Inflammatory macrophage (primary cell): ENCODE measurements at regions not wholly inside any gene's neighbourhood (a gene's known extent, or its start where the extent isn't known, plus 50 kb on each side); places are given as distances from the start of the nearest gene placed in this dataset.

Experiments
- DNase-seq, 2 donors: peaks; one replicate each; pipeline ENCODE4 v3.0.0-alpha.2; 2020 to 2022

DNA sequence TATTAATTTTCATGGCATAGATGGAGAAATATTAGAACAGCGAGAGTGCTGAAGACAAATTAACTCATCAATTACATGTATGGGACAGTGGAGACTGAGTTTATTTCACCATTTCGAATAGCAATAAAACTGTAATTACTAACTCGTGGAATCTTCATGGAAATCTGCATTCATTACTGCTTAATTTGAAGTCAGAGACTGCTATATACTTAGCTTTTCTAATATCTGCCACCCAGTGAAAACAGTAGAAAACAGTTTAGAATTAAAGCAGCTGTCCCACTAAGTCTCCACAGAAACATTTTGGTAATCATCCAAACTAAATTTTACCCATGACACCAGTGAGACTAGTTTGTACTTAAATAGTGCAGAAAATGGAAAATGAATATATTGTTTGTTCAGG, 56.8 kb downstream of the IZUMO3 start:
- no peak for DNase-seq

DNA sequence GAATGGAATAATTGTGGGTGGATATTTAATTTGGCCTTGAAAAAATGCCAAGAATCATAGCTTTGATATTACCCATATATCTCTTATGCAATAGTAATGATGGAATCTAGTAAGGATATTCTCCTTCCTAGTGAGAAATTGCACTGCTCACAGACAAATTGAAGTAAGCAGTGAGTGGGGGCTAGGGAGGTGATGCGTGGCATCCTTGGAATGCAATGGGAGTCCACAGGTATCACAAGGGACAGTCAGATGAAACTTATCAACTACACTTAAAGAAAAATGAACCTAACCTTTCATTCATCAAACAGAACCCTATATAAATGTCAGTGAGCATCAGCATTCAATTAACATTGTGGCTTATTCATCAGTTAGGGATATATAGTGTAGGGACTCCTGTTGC, 57.8 kb downstream of the IZUMO3 start:
- DNase-seq: no peak

DNA sequence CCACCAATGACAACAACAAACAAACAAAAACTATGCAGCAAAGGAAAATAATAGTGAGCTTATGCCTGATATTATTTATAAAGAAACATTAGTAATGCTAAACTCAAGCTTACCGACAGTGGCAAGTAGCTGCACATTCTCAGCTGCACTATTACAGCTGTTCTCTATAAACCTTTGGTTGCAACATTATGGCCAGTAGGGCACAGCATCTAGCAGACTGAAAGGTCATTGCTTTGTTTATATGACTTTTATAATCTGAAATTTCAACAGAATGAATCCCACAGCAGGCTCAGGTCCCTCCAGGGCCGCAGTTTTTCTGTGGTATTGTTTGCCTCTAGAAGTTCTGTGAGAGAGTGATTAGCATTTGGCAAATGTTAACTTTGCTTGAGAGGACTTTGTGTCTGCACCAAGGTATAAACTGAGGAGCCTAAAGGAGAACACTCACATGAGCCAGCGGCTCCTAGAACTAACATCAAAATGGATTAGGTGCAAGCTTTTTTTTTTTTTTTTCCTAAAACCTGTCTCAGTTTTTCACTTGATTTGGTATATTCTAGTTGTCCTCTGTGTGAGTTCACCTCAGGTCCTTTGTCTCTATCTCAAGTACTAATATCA, 58.3 kb downstream of the IZUMO3 start:
- no peak for DNase-seq

DNA sequence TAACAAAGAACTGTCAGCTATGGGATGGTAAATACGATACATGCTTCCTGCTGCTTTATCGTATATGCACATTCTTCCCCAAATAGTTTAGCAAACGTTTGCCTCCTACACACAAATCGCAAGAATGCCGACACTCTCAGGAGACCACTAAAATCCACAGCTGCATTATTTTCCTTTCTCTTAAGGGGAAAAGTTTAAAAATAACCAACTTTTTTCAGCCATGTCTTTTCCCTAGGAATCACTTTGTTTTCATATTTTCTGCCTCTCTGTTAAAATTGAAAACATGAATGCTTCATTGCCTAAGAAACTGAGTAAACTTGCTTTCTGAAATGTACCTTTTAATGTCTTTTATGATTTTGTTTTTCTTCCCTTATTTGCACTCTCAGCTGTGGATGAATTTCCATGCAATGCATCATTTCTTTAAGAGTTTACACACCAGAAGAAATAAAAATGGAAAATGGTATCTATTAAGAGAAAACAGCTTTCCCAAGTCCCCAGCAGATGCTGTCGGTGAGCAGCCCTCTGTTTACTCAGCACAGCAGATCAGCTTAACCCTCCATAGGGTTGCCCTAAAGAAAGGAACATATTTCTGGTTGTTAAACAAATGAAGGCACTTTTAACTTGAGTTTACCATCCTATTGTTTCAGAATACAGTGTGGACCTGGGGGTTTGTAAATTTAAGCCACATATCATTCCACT, 66.2 kb downstream of the IZUMO3 start:
- DNase-seq: no peak

DNA sequence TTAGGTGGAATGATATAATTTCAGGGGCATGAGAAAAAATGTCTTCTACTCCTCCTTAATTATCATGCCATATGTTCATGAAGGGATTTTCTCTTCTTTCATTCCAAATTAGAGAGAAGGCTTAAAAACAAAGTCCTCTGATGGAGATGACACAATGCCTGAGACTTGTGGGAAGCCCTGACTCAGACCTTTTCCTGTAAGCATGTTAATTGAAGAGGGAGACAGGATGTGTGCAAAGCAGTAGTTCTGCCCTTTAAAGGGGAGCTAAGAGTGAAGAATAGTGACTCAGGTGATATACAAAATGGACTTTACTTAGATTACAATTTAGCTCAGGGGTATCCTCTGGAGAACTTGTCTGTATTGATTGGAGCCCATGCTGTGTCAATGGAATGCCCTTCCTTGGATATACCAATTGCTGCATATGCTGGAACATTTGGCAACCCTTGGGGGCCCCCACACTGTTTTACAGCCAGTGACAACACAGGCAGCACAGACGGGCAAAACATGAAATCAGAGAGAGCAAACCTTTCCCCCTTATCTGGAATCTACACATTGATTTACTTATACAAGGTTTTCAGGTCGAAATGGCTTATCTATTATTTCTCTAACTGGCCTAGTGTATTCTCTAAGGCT, 81.3 kb downstream of the IZUMO3 start:
- DNase-seq: no peak

DNA sequence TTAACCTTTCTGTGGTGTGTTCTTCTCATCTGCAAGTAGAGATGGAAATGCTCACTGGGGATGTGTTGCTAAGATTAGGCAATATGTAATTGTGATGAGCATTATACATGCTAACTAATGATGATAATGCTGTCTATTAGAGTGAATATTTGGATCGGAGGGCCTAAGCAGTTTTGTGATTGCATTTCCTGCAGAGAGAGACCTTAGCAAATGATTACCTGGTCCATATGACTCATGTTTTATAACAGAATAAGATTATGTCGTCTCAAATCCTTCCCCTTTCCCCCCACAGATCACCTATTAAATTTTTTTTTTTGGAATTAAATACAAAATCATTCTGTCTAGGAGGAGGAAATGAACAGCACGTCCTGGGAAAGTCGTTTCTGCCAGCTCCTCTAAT, 82.7 kb downstream of the IZUMO3 start:
- no peak for DNase-seq

DNA sequence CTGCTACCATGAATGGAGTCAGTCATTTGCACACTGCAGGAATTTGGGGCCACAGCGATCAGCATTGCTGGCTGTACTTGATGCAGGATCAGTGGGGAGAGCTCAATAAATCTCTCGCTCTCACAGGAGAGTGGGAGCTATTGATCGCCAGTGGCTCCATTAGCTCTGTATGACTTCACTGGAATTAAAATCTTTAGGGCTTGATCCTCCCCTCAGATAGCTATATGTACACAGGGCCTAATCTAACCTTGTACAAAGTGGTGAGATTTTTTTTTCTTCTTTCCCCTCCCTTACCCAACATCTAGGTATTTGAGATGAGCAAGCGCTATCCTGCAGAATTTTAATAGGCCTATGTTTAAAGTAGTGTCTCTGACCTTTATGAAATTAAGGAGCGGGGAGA, 84.9 kb downstream of the IZUMO3 start:
- no peak for DNase-seq

DNA sequence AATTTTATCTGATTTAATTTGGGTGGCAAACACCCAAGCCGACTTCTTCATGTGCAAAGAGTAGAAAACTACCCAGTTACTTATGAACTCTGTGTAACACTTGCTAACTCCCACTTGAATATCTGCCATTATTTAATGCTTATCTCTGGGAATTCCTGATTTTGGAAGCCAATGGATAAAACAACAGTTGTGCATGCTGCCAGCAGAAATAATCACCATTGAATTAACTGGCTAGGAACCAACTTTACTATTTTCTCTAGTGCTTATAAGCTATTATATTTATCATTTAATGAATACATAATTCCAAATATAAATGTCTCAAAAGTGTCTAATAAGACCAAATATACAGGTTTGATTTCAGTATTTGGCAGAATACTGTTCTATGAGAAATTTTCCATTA, 85.7 kb downstream of the IZUMO3 start:
- no peak for DNase-seq

DNA sequence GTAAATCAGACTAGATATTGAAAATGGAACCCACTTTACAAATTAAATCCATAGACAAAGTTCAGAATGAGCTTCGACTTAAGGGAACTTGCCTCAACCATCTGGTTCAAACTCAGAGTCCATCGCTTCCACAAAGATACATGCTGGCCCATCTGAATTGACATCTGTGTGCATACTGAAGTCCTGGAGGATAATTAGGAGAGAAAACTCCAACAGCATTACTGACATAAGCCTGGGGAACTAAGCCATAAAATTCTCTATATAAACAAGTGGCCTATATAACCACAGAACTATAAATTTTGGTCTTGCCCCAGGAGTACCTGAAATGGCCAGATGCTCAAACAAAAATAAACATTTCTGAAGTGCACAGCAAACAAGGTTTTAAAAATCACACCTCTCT, 94.4 kb downstream of the IZUMO3 start:
- DNase-seq: no peak

DNA sequence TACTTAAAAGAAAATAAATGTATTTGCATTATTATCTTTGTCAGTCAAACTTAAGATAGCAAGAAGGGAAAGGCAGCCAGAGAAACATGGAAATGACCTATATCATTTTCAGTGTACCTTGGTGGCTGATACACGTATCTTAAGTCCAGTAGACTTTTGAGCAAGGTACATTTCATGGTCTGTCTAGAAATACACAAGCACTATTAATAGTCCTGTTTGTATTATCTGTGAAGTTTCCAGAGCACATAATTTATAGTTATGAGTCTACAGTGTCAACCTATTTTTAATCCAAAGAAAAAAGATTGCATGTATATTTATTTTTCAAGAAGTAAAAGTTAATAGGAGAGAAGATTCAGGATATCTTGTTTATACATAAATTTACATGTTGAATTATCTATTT, 95.7 kb downstream of the IZUMO3 start:
- no peak for DNase-seq

DNA sequence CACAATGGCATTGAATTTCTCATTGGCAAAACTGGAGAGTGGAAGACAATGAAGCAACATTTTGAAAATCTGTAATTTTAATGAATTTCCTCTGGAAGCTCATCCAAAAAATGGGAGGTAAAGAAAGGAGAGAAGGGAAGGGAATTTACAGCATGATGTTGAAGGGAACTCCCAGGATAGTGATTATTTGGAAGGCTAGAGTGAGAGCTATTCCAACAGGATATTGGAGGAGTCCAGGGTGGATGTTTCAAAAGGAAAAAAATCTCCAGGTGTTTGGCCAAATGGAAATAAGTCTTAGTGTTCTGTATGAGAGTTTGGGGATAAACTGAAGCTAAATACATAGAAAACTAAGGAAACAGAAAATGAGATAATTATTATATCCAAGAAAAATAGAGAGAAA, 106.2 kb downstream of the IZUMO3 start:
- no peak for DNase-seq

DNA sequence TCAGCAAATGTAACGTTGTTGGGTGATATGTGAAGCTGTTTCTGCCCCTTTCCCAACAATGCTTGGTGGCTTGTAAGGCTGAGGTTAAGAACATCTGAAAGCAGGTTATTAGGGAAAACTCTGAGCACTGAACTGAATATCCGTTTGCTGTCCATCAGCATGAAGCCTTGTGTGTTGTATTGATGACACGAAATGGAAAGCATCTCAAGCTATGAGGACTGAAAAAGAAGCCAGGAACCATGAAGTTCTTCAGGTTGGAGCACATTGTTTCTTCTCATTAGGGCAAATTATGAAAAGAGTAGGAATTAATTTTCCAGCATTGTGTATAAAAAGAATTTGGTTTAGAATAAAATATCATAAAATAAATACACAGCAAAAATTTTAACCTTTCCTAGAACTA, 106.8 kb downstream of the IZUMO3 start:
- no peak for DNase-seq

DNA sequence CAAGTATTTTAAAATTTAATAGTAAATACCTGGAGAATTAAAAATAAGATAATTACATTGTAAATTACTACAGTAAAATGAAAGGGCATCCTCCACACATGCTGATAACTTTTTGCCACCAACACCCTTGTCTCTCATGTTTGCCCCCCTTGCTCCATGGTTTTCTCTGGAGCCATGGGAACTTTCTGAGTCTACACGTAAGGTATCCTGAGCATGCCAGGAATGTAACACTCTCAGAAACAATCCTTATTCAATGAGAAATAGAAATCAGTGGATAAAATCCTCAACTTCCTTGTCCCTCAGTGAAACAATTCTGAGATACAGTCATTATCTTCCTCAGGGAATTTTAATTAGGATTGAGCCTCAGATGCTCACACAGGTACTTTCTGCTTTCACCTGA, 108.9 kb downstream of the IZUMO3 start:
- no peak for DNase-seq

DNA sequence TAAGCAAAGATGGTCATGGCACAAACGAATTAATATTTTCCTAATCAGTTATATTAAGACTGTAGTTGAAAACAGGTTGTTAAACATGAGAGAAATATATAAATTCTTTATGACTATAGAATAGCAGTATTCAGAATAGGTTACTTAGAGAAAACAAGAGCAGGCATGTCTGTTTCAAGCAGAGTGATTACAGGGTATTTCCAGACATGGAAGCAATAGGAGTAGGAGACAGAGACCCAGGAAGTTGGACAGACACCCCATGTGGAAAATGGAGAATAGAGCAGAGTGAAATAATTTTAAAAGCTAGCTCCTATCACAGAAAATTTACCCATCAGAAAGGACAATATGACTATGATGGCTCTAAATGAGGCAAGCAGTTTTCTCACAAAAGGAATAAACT, 111.5 kb downstream of the IZUMO3 start:
- DNase-seq: no peak

DNA sequence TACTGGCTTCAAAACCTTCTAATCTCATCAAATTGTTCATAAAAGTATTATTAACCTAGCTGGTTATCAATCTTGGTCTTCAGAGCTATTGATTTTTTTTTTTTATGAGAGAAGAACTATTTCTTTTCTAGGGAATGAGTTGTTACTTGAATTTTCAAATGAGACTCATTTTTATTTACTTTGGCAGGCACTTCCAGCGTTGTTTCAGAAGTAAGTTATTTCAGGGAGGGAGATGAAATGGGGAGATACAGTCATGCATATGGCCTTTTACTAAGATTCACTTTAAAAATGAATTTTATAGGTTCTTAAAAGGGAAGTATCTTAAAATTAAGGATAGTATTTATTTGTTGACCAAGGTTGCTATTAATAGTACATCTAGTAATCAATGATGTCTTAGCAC, 129.6 kb downstream of the IZUMO3 start:
- DNase-seq: no peak

DNA sequence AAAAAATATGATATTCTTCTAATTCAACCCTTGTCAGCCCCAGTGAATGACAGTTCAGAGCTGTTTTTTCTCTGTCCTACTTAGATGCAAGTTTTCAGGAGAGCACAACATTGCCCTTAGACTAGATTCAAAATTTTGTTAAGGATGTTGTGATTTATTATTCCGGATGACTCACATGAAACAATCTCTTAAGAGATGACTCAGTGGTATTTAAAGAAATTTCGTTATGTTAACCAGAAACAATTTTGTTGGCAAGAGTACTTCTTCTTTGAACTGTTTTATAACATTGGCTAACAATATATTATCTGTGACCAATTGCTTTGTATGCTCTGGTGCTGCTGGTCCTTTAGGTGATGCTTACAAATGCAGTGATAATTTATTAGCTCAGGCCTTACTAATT, 132.0 kb downstream of the IZUMO3 start:
- no peak for DNase-seq

DNA sequence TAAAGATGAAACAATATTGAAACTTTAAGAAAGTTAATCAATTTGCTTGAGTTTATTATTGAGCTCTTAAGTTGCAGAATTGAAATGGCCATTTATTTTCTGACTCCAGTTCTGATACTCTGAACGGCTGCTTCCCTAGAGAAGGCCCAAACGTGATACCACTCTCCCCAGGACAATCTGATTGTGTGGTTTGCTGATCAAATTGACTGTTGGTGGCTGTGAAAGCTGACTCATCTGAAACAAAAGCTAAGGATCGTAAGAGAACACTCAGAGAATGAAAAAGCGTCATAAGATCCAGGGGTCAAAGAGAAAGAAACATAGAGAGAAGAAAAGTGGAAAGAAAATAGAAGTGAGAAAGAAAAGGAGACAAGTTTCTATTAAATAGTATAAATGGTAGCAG, 147.2 kb downstream of the IZUMO3 start:
- DNase-seq: no peak

DNA sequence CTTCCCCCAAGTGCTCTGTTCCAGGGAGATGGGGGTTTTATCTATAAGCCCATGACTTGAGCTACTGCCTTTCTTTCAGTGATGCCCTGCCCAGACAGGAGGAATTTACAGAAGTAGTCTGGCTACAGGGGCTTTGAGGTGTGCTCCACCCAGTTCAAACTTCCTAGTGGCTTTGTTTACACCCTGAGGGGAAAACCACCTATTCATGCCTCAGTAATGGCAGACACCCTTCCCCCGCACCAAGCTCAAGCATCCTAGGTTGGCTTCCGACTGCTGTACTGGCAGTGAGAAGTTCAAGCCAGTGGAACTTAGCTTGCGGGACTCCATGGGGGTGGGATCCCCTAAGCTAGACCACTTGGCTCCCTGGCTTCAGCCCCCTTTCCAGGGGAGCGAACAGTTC, 154.6 kb downstream of the IZUMO3 start:
- DNase-seq: no peak

DNA sequence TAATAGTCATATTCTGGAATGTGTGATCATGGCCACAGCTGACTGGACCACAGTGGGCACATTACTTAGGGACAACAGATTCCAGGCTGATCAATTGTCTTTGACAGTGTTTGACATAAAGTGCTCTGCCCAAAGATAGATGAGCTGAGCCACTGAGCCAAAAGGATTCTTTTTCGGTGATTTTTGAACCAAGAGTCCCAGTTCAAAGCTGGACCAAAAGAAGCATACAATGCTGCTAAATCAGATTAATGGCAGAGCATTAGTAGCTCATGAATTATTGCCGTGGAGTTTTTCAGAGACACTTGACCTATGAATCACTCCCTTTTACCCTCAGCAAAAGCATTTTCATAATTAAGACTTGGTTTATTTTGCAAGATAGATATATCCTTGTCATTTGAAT, 160.6 kb downstream of the IZUMO3 start:
- no peak for DNase-seq

DNA sequence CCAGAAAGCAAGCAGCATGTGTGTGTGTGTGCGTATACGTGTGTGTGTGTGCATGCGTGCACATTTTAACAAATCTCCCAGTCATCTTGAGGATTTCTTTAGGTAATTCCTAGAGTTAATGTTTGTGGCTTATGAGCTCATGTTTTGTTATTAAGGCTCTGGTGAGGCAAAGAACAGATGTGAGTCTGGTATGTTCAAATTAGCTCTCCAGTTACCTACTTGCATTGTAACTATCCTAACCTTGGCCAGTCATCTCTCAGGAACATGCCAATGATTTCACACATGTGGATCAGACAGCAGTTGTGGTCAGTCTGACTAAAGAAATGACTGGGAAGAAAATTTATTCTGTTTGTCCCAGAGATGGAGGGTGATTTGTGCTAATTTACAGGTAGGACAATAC, 163.1 kb downstream of the IZUMO3 start:
- DNase-seq: no peak

DNA sequence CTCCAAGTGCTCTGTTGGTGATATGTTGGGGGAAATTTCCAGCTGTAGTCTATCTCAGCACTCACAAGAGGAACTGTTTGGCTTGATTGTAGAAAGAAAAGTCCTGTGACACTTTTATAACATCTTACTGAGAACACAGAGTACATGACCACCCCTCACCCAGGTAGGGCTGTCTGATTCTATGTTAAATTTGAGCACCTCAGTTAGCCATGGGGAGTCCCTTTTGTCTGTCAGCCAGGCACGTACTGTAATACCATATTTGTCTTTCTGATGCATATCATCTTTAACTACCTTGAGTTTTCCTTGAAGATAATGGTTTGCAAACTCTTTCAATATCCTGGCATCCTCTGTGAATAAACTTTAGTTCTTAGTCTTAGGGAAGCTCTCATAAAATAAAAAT, 164.5 kb downstream of the IZUMO3 start:
- no peak for DNase-seq

DNA sequence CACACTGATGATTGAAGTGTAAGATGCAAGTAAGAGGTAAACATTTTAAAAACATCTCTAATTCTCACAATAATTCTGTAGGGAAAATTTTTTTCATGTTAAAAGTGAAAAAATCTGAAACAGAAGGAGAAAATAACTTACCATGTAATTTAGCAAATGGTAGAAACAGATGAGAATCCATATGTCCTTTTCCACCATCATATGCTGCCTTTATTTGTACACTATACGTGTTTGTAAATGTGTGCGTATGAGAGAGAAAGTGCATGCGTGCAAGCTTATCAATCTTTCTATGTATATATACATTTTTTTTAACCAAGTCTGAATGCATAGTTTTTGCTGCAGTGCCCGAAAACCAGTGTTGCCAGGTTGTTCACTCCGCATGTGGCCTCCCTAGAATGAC, 186.7 kb downstream of the IZUMO3 start:
- no peak for DNase-seq

DNA sequence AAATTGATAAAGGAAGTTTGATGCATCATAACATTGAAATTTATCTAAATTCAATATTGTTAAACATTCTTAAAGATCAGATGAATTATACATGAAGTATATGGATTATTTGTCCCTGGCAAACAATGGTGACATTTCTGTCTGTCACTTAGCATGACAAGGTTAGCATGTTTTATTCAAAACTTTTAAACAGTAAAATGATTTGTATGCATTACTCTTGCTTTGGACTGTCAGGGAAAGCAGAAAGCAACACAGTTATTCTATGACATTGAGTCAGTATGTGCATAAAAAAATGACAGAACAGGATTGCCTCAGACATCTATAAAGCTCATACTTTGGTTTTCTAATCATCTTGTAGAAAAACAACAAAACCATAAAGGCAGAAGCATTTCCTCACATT, 193.7 kb downstream of the IZUMO3 start:
- no peak for DNase-seq

DNA sequence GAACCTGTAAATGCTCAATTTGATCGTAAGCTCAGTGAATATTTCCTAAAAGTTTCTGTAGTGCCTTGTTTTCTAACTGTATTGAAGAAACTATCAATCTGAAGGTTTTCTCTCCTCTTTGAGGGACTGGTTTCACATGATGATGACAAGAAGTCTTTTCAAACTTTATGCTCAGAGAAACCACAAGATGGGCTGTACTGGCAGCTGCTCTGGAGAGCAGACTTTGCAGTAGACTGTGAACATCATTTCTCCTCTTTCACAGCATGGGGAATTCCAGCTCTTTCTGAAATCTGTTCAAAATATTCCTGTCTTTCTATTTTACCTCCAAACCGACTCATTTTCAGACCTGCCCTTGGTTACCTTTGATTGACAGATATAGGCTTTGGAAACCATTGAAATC, 194.4 kb downstream of the IZUMO3 start:
- no peak for DNase-seq

DNA sequence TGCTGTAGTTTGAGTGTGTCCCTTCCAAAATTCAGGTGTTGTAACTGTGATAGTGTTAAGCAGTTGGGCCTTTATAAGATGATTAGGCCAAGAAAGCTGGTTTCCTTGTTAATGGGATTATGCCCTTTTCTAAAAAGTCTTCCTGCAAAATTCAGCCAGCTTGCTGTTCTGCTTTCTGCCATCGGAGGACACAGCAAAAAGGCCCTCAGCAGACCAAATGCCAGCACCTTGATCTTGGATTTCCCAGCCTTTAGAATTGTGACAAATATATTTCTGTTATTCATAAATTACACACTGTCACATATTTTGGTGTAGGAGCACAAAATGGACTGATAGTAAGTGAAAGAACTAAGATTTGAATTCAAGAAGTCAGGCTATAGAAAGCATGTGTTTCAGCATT, 203.2 kb downstream of the IZUMO3 start:
- DNase-seq: no peak
